ENCODE measurements at regions not wholly inside any gene's neighbourhood (a gene's known extent, or its start where the extent isn't known, plus 50 kb on each side); places are given as distances from the start of the nearest gene placed in this dataset.
"Not testable (repeated sequence)": the region's sequence is repeated elsewhere in the genome, so short reads cannot be mapped to it uniquely, and the experiment has no call there.

GRCh38 chr6:170147832-170148708, 142.8 kb downstream of the DLL1 start:
- no peak for DNase-seq (ENCODE audit: low spot score)

DNA sequence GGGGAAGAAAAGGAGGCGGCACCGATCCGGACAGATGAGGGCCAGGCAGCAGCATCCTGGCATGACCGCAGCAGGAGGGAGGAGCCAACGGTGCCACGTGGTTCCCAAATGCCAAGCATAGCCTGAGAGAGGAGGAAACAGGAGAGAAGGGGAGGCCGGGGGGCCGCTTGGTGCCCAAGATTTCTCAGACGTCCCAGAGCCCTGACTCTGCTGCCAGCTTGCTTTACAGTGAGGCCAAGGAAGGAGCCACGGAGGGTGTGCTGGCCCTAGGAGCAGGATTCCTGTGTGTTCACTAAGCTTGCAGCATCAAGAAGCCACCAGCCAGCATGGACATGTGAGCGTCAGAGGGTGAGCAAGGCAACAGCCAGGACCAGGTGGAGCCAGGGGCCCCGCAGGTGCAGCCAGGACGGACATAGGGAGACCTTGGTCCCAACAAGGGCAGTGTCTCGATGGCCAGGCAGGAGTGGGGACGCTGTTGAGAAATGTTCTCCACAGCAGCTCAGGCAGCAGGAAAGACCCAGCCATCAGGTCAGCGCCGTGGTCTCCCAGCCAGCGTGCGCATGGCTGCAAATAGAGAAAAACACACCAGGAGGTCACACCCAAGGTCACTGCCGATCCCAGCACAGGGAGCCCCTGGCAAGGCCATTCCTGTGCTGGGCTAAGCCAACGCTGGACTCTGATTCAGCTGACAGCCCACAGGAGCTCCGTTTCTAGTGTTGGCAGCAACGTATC, 143.7 kb downstream of the DLL1 start:
- no peak for DNase-seq (ENCODE audit: low spot score)

- DNase-seq (ENCODE audit: low spot score) = no peak
Measured at GRCh38 chr6:170146640-170147039, 144.2 kb downstream of the DLL1 start.

GRCh38 chr6:170146131-170146530, 144.7 kb downstream of the DLL1 start:
- DNase-seq (ENCODE audit: low spot score) = not testable (repeated sequence)

DNA sequence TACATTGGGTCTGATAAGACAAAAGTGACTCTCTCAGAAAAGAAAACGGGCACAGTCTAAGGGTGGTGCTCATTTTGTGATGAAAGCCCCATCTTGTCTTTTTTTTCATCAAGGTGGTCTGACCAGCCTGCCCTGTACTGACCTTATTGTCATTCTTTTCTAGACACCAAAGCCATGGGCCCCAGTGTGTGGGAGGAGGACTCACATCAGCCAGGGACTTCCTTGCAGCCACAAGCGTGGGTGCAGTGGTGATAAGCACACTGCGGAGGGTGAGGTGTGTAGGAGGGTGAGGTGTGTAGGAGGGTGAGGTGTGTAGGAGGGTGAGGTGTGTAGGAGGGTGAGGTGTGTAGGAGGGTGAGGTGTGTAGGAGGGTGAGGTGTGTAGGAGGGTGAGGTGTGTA, 145.2 kb downstream of the DLL1 start:
- not testable (repeated sequence) for DNase-seq (ENCODE audit: low spot score)

- DNase-seq (ENCODE audit: low spot score) = no peak
Measured at GRCh38 chr6:170145272-170145592, 145.6 kb downstream of the DLL1 start.

DNA sequence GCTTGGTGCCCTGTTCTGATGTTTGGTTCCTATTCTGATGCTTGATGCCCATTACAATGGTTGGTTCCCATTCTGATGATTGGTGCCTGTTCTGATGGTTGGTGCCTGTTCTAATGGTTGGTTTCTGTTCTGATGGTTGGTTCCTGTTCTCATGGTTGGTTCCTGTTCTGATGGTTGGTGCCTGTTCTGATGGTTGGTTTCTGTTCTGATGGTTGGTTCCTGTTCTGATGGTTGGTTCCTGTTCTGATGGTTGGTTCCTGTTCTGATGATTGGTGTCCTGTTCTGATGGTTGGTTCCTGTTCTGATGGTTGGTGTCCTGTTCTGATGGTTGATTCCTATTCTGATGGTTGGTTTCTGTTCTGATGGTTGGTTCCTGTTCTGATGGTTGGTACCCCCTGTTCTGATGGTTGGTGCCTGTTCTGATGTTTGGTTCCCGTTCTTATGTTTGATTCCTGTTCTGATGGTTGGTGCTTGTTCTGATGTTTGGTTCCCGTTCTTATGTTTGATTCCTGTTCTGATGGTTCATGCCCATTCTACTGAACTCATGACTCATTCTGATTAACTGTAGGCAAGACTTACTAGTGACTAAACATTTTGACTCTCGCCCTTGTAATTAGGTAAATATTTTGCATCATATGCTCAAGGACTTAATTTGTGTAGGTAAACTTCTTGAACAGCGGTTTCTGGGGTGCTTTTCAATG, 146.2 kb downstream of the DLL1 start:
- DNase-seq (ENCODE audit: low spot score) = no peak

DNA sequence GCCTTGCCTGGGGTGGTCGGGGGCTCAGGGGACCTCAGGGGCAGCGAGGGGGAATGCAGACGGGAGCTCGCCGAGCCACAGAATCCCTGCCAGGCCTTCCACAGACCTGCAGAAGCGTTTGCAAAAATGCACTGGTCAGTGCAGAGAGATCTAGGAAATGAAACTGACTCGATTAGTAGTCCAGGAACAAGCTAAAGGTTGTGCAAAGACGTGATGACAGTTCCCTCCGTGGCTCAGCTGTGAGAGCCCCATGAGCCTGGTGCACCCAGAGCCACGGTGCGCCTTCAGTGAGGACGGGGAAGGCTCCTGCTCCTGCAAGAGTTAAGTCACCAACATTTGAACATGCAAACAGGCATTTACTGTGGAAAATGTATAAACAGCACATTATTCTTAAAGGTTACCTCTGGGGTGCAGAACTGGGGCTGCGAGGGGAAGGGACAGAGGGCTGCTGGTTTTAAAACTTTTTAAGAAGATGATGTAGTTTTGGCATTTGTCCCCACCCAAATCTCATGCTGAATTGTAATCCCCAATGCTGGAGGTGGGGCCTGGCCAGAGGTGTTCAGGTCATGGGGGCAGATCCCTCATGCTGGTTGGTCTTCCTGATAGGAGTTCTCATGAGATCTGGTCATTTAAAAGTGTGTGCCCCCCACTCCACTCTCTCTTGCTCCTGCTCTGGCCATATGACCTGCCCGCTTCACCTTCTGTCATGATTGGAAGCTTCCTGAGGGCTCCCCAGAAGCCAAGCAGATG, 147.3 kb downstream of the DLL1 start:
- no peak for DNase-seq (ENCODE audit: low spot score)

DNA sequence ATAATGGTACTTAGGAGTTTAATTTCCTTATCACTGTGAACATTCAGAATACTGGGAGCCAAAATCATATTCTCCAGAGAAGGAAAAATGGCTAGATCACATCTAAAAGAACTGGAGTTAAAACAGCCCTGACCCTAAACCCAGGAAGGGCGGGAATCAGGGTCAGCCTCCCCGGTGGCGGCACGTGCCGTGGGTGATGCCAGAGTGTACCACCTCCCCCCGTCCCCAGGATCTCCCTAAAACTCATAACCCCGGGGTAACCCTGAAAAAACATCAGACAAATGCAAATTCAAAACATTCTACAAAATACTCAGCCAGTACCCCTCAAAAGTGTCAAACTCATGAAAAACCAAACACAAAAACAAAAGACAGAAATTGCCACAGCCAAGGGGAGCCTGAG, 148.3 kb downstream of the DLL1 start:
- no peak for DNase-seq (ENCODE audit: low spot score)

DNA sequence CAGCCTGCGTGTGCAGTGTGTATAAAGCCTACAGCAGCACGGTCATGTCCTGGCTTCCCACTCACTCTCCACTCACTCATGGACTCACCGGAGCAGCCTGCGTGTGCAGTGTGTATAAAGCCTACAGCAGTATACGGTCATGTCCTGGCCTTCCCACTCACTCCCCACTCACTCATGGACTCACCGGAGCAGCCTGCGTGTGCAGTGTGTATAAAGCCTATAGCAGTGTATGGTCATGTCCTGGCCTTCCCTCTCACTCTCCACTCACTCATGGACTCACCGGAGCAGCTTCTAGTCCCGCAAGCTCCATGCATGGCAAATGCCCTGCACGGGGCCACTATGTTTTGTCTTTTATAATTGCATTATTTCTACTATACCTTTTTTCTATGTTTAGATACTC, 149.8 kb downstream of the DLL1 start:
- not testable (repeated sequence) for DNase-seq (ENCODE audit: low spot score)

- DNase-seq (ENCODE audit: low spot score) = no peak
Measured at GRCh38 chr6:170140129-170140528, 150.7 kb downstream of the DLL1 start.

- DNase-seq (ENCODE audit: low spot score) = no peak
Measured at GRCh38 chr6:170139531-170139930, 151.3 kb downstream of the DLL1 start.

GRCh38 chr6:170139046-170139445, 151.8 kb downstream of the DLL1 start:
- not testable (repeated sequence) for DNase-seq (ENCODE audit: low spot score)

GRCh38 chr6:170137911-170138910, 152.7 kb downstream of the DLL1 start:
- DNase-seq (ENCODE audit: low spot score) = no peak

GRCh38 chr6:170137176-170137891, 153.5 kb downstream of the DLL1 start:
- no peak for DNase-seq (ENCODE audit: low spot score)

- no peak for DNase-seq (ENCODE audit: low spot score)
Measured at GRCh38 chr6:170136541-170137175, 154.2 kb downstream of the DLL1 start.

DNA sequence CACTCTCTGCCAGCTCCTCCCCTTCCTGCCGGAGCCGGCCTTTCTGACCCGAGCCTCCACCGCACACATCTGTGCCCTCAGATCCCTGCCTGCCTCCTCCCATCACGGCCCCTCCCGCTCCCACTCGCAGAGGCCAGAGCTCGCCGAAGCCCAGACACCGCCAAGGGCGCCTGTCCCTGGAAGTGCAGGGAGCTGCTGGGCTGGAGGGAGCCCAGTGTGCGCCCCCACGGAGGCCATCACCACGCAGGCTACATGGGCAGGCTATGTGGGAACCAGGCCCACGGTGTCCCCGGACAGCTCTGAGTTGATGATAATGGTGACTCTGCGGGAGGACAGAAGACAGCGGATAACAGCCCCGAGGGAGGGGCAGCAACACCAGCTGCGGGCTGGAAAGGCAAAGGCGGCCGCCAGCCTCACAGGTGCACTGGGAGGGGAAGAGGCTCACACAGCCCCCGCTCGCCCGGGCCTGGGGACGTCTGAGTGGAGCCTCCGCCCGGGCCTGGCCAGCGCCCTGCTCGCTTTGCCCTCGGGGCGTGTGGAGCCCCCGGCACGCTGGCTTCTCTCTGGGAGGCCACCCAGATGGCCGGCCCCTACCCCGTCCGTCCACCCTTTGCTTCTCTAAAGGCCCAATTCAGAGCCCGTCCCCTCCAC, 154.9 kb downstream of the DLL1 start:
- DNase-seq (ENCODE audit: low spot score) = no peak

DNA sequence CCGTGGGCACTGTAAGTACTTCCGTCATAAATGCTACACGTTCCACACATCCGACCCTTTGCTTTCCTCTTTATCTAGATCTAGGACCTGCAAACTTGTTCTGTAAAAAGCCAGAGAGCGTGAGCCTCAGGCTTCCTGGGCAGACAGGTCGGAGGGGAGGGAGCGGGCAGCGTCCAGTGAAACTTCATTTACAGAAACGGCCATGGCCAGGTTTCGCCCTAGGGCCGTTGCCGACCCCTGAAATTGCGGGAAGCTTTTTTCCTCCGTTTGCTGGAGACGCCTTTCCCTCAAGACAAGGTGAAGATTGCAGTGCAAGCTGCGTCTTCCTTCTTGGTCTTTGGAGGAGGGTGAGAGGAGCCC, 155.4 kb downstream of the DLL1 start:
- no peak for DNase-seq (ENCODE audit: low spot score)

Measured in hematopoietic multipotent progenitor cell treated with erythropoietin and hydrocortisone succinate and interleukin-3 and kit ligand, for 17 days (in vitro differentiated cells).